ENCODE measurements at regions not wholly inside any gene's neighbourhood (a gene's known extent, or its start where the extent isn't known, plus 50 kb on each side); places are given as distances from the start of the nearest gene placed in this dataset.
"Not testable (repeated sequence)": the region's sequence is repeated elsewhere in the genome, so short reads cannot be mapped to it uniquely, and the experiment has no call there.

- no peak for DNase-seq
Measured at GRCh38 chr18:51248685-51249084, 51.2 kb upstream of the MEX3C start.

DNA sequence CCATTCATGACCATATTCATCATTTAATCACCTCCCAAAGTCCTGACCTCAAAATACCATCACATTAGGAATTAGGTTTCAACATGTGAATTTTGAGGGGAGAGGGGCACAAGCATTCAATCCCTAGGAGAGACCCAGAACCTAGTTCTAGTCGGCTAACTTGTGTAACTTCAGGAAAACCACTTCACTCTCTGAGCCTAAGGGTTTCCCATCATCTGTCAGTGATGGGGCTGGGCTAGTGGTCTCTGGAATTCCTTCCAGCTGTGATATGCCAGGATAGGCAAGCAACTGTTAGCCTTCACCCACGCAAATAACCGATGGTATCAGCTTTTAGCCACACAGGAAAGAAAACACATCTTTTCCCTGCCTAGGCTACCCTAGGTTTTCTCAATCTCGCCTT is 52.5 kb upstream of the MEX3C start:
- DNase-seq: no peak

- no peak for DNase-seq
Measured at GRCh38 chr18:51250458-51251024, 53.1 kb upstream of the MEX3C start.

DNA sequence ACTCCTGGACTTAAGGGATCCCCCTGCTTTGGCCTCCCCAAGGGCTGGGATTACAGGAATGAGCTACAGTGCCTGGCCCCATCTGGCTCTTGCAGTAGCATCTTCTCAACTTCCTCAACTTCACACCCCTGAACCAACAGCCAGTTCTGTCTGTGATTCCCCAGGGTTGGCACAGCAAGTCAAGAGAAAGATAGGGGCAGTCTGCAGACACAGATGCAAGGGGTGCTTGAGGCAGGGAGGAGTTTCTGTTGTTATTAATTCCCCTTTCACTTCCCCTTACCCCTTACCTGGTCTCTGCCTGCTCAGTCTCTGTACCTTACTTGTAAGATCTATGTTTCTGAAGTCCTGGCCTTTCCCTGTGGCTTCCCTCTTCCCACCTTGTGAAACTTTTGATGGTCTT is 54.1 kb upstream of the MEX3C start:
- no peak for DNase-seq

DNA sequence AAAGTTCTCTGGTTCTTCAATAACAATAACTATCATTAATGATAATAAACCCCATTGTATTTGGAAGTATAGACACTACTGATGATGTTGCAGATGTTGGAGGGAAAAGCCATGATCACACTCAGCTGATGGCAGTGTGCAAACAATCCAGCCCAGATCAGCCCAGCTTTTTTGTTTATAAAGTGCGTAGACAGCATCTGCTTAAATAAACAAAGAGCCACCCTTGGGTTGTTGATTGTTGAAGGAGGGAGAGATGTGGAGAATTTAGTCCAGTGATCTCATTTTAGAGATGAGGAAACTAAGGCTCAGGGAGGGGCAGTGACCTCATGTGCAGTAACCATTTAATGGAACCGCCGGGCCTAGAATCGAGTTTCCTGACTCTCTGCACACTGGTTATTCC is 56.0 kb upstream of the MEX3C start:
- DNase-seq: no peak

- no peak for DNase-seq
Measured at GRCh38 chr18:51255693-51256092, 58.2 kb upstream of the MEX3C start.

GRCh38 chr18:51257150-51257549 is 59.7 kb upstream of the MEX3C start:
- no peak for DNase-seq

DNA sequence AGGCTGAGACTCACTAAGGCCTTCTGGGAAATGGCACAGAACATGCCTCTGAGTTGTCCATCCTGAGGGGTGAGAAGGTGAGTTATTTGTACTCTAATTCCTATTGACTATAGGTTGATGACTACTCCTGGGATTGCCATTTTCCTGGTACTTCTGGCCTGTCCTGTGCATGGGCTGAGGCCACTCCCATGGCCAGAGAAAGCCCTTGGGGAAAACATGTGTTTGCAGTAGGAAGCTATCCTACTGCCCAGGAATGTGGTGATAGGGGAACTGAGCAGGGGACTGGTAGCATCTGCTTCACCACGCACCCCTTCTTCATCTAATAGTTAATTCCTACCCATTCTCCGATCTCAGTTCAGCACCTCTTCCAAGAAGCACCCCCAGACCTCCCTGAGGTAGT is 62.6 kb upstream of the MEX3C start:
- DNase-seq: no peak

GRCh38 chr18:51266077-51266476 is 68.6 kb upstream of the MEX3C start:
- DNase-seq: not testable (repeated sequence)

DNA sequence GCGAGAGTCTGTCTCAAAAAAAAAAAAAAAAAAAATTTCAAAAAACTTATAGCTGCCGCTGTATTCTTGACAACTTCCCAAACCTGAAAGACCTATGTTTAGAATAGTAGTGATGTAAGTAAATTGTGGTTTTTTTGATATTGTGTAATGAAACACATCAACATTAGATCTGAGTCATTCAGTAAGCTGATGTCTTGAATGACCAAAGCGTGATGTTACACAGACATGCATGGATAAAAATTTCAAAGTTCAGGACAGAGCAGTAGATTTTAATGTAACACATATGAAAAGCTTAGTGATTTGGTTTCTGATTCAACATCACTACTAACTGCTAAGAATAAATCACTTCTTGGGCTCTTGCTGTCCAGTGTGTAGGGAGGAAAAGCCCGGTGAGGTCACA is 69.3 kb upstream of the MEX3C start:
- no peak for DNase-seq

DNA sequence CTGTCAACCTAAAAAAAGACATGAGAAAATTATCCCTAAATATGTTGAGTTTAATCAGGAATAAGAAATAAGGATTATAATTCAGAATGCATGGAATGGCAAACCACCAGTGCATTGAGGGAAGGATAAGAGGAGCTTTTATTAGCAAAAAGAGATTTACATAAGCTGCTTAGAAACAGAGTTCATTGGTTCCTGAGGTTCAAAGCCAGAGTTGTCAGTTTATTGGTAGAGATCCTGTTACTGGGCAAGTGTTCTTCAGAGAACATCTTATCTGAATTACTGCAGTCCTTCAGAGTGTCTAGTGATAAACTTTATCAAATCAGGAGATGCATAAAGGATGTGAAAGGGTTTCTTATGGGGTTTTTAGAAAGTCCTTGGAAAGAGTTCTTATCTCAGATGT is 76.0 kb upstream of the MEX3C start:
- DNase-seq: no peak

GRCh38 chr18:51275712-51276476 is 78.4 kb upstream of the MEX3C start:
- no peak for DNase-seq

DNA sequence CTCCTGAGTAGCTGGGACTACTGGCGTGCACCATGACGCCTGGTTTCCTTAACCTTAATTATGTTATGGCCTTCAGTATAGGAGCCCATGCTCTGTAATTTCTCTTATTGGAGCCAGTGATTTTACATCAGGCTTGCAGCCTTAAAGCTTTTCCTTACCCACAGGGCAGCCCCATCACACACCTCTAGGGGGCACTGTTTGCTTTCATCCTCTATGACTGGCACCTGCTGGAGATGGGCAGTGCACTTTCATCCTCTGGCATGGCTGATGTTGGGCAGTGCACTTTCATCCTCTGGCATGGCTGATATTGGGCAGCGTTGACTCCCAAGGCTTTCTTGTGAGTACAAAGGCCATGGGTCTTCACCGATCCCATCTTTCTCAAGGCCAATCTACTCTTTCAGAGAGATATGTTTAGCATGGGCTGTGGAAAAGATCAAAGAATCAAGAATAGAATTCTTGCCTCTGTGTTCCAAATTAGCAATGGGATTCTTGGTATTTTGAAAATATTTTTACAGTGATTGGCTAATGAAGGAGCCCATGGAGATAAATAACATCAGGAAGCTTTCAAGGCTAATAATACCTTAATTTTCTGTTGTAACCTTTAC is 80.7 kb upstream of the MEX3C start:
- peak in 1 of 4 experiments; percentile 1 for DNase-seq

DNA sequence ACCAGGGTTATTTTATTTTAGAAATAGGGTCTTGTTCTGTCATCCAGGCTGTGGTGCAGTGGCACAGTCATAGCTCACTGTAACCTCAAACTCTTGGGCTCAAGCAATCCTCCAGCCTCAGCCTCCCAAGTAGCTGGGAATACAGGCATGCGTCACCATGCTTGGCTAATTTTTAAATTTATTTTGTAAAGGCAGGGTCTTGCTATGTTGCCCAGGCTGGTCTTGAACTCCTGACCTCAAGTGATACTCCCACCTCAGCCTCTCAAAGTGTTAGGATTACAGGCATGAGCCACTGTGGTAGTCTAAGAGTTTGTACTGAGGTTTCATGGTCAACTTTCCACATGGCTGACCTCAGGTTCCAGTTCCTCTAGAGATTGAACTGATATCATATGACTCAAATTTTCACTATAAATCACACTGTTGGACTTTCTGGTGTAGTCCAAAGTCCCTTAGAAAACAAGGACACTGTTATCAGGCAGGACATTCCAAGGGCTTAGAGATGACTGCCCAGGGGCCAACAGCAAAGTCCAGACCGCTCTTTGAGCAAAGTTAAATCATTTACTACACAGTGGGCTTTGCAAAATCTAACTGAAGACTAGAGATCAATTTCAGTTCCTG is 82.0 kb upstream of the MEX3C start:
- DNase-seq: no peak

DNA sequence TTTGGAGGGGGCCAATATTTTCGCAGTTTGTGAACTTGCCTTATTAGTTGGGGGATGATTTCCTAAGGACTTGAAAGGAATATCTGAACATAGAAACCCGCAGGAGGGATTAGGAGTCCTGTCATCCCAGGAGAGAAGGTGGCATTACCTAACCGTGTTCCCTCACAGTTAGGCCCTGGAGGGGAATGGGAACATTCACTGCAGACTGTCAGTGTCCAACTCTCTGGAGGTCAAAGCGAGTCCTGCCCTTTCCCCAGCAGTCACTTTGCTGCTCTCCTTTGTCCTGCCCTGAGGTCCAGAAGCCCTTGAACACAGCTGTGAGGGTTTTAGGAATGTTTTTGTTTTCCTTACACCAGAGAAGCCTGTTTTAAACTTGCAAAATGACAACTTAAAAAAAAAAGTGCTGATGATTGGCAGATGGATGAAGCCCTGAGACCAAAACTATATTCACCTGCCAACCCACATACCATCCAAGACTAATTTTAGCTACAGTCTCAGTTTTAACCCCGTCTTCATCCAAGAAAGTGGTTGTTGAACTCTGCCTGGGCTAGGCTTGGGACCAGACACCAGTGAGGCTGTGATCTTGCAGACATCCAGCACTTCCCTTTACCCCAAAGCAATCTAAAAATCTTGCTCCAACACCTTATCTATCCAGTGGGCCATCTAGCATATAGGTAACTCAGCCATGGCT is 90.5 kb upstream of the MEX3C start:
- no peak for DNase-seq

GRCh38 chr18:51288582-51288981 is 91.1 kb upstream of the MEX3C start:
- no peak for DNase-seq

- no peak for DNase-seq
Measured at GRCh38 chr18:51290860-51291259, 93.4 kb upstream of the MEX3C start.

GRCh38 chr18:51300912-51301311 is 103.4 kb upstream of the MEX3C start:
- no peak for DNase-seq

DNA sequence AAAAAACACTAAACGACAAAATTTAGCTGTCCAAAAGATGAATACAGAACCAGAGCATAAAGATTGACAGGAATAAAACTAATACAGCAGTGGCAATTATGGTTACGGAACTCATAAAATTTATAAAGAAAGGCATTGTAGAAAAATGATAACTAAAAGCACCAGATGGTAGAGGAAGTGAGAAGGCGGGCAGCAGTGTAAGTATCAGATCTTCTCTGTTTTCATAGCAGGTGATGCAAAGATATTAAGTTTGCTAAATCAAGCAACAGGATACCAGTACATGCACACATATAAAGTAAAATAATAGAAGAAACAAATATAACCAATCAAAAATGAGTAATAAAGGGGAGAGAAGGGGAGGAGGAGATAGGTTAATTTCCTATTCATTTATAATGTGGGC is 103.9 kb upstream of the MEX3C start:
- DNase-seq: no peak

DNA sequence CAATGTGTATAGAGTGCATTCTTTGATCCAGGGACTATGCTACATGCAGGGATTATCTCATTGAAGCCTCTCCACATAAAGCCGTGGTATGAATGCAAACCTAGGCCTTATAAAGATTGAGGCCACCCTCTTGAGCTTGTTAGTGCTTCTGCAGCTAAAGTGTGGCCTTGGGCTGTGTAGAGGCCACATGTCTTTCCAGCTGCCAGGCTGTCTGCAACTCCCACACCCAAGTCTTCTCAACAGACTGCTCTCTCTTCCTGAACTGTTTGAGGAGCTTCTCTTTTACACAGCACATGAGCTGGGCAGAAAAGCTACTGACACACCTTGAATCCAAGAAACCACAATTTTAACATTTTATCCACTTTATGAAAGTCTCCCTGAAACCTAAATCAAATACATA is 119.2 kb upstream of the MEX3C start:
- no peak for DNase-seq

DNA sequence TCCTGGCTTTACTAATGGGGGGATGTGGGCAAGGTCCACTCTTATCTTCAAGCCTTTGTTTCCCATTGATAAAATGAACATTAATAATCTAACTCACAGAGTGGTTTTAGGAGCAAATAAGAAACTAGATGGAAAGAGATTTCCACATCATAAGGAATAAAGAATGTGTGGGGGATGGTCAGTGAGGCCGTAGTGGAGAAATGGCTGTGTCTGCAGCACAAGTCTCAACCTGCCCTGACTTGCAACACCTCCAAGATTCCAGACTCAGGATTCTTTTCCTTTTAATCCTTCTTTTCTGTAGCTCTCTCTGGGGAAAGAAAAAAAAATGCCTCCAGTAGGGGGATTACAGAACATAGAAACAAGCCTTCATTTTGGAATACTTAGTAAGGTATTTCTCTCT is 124.2 kb upstream of the MEX3C start:
- no peak for DNase-seq

DNA sequence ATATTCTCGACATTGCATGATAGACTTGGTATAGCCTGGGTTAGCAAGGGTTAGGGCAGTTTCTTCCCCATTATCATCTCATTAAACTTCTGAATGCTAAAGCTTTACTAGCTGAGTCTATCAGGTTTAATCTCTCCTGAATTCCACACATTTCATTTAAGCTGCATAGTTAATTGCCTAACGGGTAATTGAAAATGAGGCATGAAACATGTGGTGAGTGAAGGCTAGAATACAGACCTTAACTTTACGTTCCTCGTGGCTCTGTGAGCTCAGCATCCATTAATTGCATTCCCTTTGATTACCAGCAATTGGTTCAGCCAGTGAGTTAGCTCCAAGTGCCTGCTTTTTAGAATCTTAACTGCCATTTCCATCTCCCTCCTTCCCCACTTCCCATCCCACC is 126.5 kb upstream of the MEX3C start:
- DNase-seq: no peak

GRCh38 chr18:51330148-51330547 is 132.7 kb upstream of the MEX3C start:
- no peak for DNase-seq

GRCh38 chr18:51330739-51331138 is 133.3 kb upstream of the MEX3C start:
- no peak for DNase-seq
